Heart left ventricle (tissue), 13 donors: ENCODE measurements at regions not wholly inside any gene's neighbourhood (a gene's known extent, or its start where the extent isn't known, plus 50 kb on each side); places are given as distances from the start of the nearest gene placed in this dataset.

Source experiments
- POLR2A ChIP-seq, 2 donors: fragments of 450-650 bp; IDR thresholded peaks; one replicate each; pipeline ENCODE4 v1.6.1; 2017; ENCODE audit warnings: antibody characterized with exemption in 2 of 2, mild to moderate bottlenecking in 2 of 2, moderate library complexity in 2 of 2
- TF ChIP-seq, protein P1 (sequence below), 12 donors: fragments of 200-600 bp; sonication (generic) in 4 of 12; IDR thresholded peaks; one replicate each; pipeline versions ENCODE4 v1.5.0 to v1.8.0; 2018 to 2022; ENCODE audit warnings: antibody characterized with exemption in 12 of 12, mild to moderate bottlenecking in 5 of 12
- donor health status: ischemic (EF 13 %, LVEDD 7.1; RV severe dilation, severe dysfunction).
- donor health status: DM: no; HTN: yes; CAD: no.
- donor health status: DM: no; HTN: no; CAD: no.
- donor health status: ischemic (EF 25% LVEDD 6.9; RV normal size, moderate dysfunction).
- donor health status: ischemic (EF 25% LVEDD 5.7; RV mildly dilated, moderate dysfunction).
- donor health status: ischemic (EF 35%, LVEDD 5.7; RV mildly dilated, moderate dysfunction).
- donor health status: nonischemic (EF 11% LVEDD 7.7; RV severe dilation, severe dysfunction).
- donor health status: DM: yes; HTN: yes; CAD: no.
- donor health status: PGD.
- donor health status: ischemic (EF 29% LVEDD 5.4; RV normal size, mild dysfunction).
- donor health status: nonischemic (EF 23%, LVEDD 6.1; RV moderate dilation, normal function).

- TF ChIP-seq, protein P1, sequence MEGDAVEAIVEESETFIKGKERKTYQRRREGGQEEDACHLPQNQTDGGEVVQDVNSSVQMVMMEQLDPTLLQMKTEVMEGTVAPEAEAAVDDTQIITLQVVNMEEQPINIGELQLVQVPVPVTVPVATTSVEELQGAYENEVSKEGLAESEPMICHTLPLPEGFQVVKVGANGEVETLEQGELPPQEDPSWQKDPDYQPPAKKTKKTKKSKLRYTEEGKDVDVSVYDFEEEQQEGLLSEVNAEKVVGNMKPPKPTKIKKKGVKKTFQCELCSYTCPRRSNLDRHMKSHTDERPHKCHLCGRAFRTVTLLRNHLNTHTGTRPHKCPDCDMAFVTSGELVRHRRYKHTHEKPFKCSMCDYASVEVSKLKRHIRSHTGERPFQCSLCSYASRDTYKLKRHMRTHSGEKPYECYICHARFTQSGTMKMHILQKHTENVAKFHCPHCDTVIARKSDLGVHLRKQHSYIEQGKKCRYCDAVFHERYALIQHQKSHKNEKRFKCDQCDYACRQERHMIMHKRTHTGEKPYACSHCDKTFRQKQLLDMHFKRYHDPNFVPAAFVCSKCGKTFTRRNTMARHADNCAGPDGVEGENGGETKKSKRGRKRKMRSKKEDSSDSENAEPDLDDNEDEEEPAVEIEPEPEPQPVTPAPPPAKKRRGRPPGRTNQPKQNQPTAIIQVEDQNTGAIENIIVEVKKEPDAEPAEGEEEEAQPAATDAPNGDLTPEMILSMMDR (IDR thresholded peaks at IDR 0.05) = no peak
- no peak for TF ChIP-seq POLR2A (IDR thresholded peaks at IDR 0.05)
Measured at GRCh38 chr12:61934564-61934963, 325.6 kb upstream of the USP15 start.
